Heart right ventricle (tissue), 16 donors: ENCODE measurements at regions not wholly inside any gene's neighbourhood (a gene's known extent, or its start where the extent isn't known, plus 50 kb on each side); places are given as distances from the start of the nearest gene placed in this dataset.

Experiments
- ATAC-seq, 8 donors: fragments of 200-7000 bp; cut with Tn5 transposase; one replicate each; pipeline ENCODE4 v1.9.1; 2020; ENCODE audit warnings: mild to moderate bottlenecking in 8 of 8, moderate library complexity in 8 of 8, moderate number of reproducible peaks in 1 of 8
- DNase-seq, 2 donors: peaks; one replicate each; pipeline ENCODE4 v3.0.0-alpha.2; 2020
- H3K27ac ChIP-seq, 10 donors: fragments of 200-600 bp; sonication (generic) in 2 of 10; one replicate each; pipeline versions ENCODE4 v1.5.0 to v1.8.0; 2020 to 2022; ENCODE audit warnings: mild to moderate bottlenecking in 3 of 10
- H3K27me3 ChIP-seq, 7 donors: fragments of 200-600 bp; one replicate each; pipeline ENCODE4 v1.8.0; 2021 to 2022; ENCODE audit warnings: mild to moderate bottlenecking in 2 of 7
- H3K36me3 ChIP-seq, 9 donors: fragments of 200-600 bp; sonication (generic) in 1 of 9; one replicate each; pipeline versions ENCODE4 v1.5.0 to v1.8.0; 2020 to 2022; ENCODE audit warnings: mild to moderate bottlenecking in 2 of 9
- H3K4me1 ChIP-seq, 9 donors: fragments of 200-600 bp; sonication (generic) in 1 of 9; one replicate each; pipeline versions ENCODE4 v1.5.0 to v1.8.0; 2020 to 2022; ENCODE audit warnings: mild to moderate bottlenecking in 4 of 9
- H3K4me3 ChIP-seq, 10 donors: fragments of 200-600 bp; sonication (generic) in 2 of 10; one replicate each; pipeline versions ENCODE4 v1.5.0 to v1.8.0; 2020 to 2022; ENCODE audit warnings: mild to moderate bottlenecking in 7 of 10, moderate library complexity in 2 of 10
- H3K9me3 ChIP-seq, 11 donors: fragments of 200-600 bp in 10 of 11; sonication (generic) in 2 of 11; one replicate each; pipeline versions ENCODE4 v1.5.0 to v1.8.0; 2013 to 2022; ENCODE audit warnings: mild to moderate bottlenecking in 2 of 11, control low read depth in 1 of 11, moderate library complexity in 1 of 11
- WGBS, 2 donors: extraction: QIAGEN DNeasy Blood & Tissue Kit; methylation state at CpG; one replicate each; pipeline ENCODE4 v1.1.7; 2013; ENCODE audit warnings: inconsistent platforms in 1 of 2; 5-methylcytosine and 5-hydroxymethylcytosine counted together
- intact Hi-C, 10 donors: fragments of 100-400 bp; cut with DNase I; formaldehyde crosslinking; loops; one replicate each; pipeline versions ENCODE4 v1.11.1 to v1.14.2; 2022
- TF ChIP-seq, protein P1 (sequence below), 9 donors: fragments of 200-600 bp; sonication (generic) in 2 of 9; IDR thresholded peaks; one replicate each; pipeline versions ENCODE4 v1.5.0 to v1.8.0; 2021 to 2022; ENCODE audit warnings: antibody characterized with exemption in 9 of 9, mild to moderate bottlenecking in 5 of 9, moderate library complexity in 1 of 9
- donor health status: Arrhythmogenic right ventricular cardiomyopathy.
- donor health status: ischemic (EF 13 %, LVEDD 7.1; RV severe dilation, severe dysfunction).
- donor health status: healthy with polysubstance abuse.
- donor health status: DM: no; HTN: yes; CAD: no.
- donor health status: DM: no; HTN: no; CAD: no.
- donor health status: ischemic (EF 25% LVEDD 6.9; RV normal size, moderate dysfunction).
- donor health status: ischemic (EF 25% LVEDD 5.7; RV mildly dilated, moderate dysfunction).
- donor health status: healthy.
- donor health status: DM: yes; HTN: yes; CAD: no.
- donor health status: Ischemic cardiomyopathy.
- donor health status: ischemic (EF 35%, LVEDD 5.7; RV mildly dilated, moderate dysfunction).
- donor health status: nonischemic (EF 11% LVEDD 7.7; RV severe dilation, severe dysfunction).
- donor health status: DM: yes; HTN: yes; CAD: no.
- donor health status: PGD.
- donor health status: ischemic (EF 29% LVEDD 5.4; RV normal size, mild dysfunction).
- donor health status: nonischemic (EF 23%, LVEDD 6.1; RV moderate dilation, normal function).

- no peaks in the 10 kb centered on the region for H3K27me3 ChIP-seq
- DNase-seq (no peak), ATAC-seq (no peak)
- TF ChIP-seq, protein P1, sequence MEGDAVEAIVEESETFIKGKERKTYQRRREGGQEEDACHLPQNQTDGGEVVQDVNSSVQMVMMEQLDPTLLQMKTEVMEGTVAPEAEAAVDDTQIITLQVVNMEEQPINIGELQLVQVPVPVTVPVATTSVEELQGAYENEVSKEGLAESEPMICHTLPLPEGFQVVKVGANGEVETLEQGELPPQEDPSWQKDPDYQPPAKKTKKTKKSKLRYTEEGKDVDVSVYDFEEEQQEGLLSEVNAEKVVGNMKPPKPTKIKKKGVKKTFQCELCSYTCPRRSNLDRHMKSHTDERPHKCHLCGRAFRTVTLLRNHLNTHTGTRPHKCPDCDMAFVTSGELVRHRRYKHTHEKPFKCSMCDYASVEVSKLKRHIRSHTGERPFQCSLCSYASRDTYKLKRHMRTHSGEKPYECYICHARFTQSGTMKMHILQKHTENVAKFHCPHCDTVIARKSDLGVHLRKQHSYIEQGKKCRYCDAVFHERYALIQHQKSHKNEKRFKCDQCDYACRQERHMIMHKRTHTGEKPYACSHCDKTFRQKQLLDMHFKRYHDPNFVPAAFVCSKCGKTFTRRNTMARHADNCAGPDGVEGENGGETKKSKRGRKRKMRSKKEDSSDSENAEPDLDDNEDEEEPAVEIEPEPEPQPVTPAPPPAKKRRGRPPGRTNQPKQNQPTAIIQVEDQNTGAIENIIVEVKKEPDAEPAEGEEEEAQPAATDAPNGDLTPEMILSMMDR (IDR thresholded peaks at IDR 0.05) = no peak
- H3K27ac ChIP-seq = no peak overlapping the region
- no peaks in the 10 kb centered on the region for H3K36me3 ChIP-seq
- intact Hi-C loops = loop anchor here in 1 of 10 donors (10.0 kb wide), 1 partner anchor 89 kb away; no protein-coding TSS in a partner anchor
- H3K9me3 ChIP-seq = no peaks in the 10 kb centered on the region
- H3K4me3 ChIP-seq = no peak overlapping the region
- 95 to 96% methylated on average over 4 of the region's 4 CpGs for WGBS, 2 donors
- H3K4me1 ChIP-seq = peaks cover 0 to 49% (median 7%) of the 10 kb centered on the region in 9 donors
Measured at GRCh38 chr2:8486141-8486540, 195.7 kb upstream of the ID2 start.

GRCh38 chr2:8487461-8487932 is 194.4 kb upstream of the ID2 start:
- H3K27me3 ChIP-seq = no peaks in the 10 kb centered on the region
- no peak for DNase-seq
- no peaks in the 10 kb centered on the region for H3K9me3 ChIP-seq
- WGBS, 2 donors = 61 to 71% methylated on average over 16 of the region's 16 CpGs
- peak overlapping the region in 3 of 10 donors; percentile 0 to 40 (median 19) for H3K4me3 ChIP-seq
- intact Hi-C loops = loop anchor here in 1 of 10 donors (10.0 kb wide), 1 partner anchor 87 kb away; no protein-coding TSS in a partner anchor
- peak in 1 of 8 donors; percentile 45 for ATAC-seq
- H3K4me1 ChIP-seq = peaks cover 0 to 48% (median 15%) of the 10 kb centered on the region in 9 donors
- no peaks in the 10 kb centered on the region for H3K36me3 ChIP-seq
- TF ChIP-seq, protein P1 (IDR thresholded peaks at IDR 0.05) = no peak
- peak overlapping the region in 2 of 10 donors; percentile 3 to 77 for H3K27ac ChIP-seq

- H3K4me3 ChIP-seq = peak overlapping the region in 4 of 10 donors; percentile 0 to 40 (median 20)
- intact Hi-C loops = loop anchor here in 1 of 10 donors (10.0 kb wide), 1 partner anchor 87 kb away; no protein-coding TSS in a partner anchor
- H3K27me3 ChIP-seq = no peaks in the 10 kb centered on the region
- no peaks in the 10 kb centered on the region for H3K9me3 ChIP-seq
- H3K27ac ChIP-seq = peak overlapping the region in 2 of 10 donors; percentile 3 to 77
- 61 to 72% methylated on average over 23 of the region's 23 CpGs for WGBS, 2 donors
- TF ChIP-seq, protein P1 (IDR thresholded peaks at IDR 0.05) = no peak
- H3K4me1 ChIP-seq = peaks cover 2 to 48% (median 19%) of the 10 kb centered on the region in 9 donors
- DNase-seq = no peak
- no peaks in the 10 kb centered on the region for H3K36me3 ChIP-seq
- ATAC-seq = peak in 4 of 8 donors; percentile 36 to 50 (median 38)
Measured at GRCh38 chr2:8488001-8488738, 193.7 kb upstream of the ID2 start.

DNA sequence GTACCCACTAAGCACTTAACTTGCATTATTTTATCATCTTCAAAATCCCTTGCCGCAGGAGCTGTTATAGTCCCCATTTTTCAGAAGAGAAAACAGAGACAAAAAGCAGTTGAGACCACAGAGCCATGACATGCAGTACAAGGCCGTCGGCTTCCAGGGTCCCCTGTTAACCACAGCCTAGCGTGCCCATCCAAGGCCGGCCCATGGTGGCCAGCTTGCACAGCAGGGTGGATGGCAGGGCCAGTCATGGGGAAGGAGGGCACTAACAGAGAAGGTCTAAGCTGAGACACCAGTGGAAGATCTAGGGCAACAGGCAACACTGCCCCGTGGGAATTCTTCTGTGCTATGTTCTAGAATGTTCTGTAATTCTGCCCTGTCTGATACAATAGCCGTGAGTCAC is 192.6 kb upstream of the ID2 start:
- H3K36me3 ChIP-seq = no peaks in the 10 kb centered on the region
- no peak overlapping the region for H3K4me3 ChIP-seq
- no peaks in the 10 kb centered on the region for H3K9me3 ChIP-seq
- no peak for ATAC-seq
- intact Hi-C loops = loop anchor here in 1 of 10 donors (10.0 kb wide), 1 partner anchor 86 kb away; no protein-coding TSS in a partner anchor
- H3K4me1 ChIP-seq = peaks cover 4 to 55% (median 29%) of the 10 kb centered on the region in 9 donors
- WGBS, 2 donors = 97 to 98% methylated on average over 7 of the region's 7 CpGs
- DNase-seq = no peak
- peak overlapping the region in 1 of 10 donors; percentile 77 for H3K27ac ChIP-seq
- H3K27me3 ChIP-seq = no peaks in the 10 kb centered on the region
- TF ChIP-seq, protein P1 (IDR thresholded peaks at IDR 0.05) = no peak
